Suprapubic skin (tissue), 4 donors: ENCODE measurements at regions not wholly inside any gene's neighbourhood (a gene's known extent, or its start where the extent isn't known, plus 50 kb on each side); places are given as distances from the start of the nearest gene placed in this dataset.

ENCODE experiments used
- DNase-seq, 2 donors: peaks; one replicate each; pipeline ENCODE4 v3.0.0-alpha.2; 2019; ENCODE audit warnings: low spot score in 2 of 2
- H3K27ac ChIP-seq: fragments of 200-600 bp; sonication (generic); one replicate; pipeline ENCODE4 v1.5.1; 2019
- H3K27me3 ChIP-seq: fragments of 200-600 bp; sonication (generic); one replicate; pipeline ENCODE4 v1.5.1; 2019
- H3K36me3 ChIP-seq: fragments of 200-600 bp; sonication (generic); one replicate; pipeline ENCODE4 v1.5.1; 2019
- H3K4me1 ChIP-seq: fragments of 200-600 bp; sonication (generic); one replicate; pipeline ENCODE4 v1.5.1; 2019
- H3K4me3 ChIP-seq: fragments of 200-600 bp; sonication (generic); one replicate; pipeline ENCODE4 v1.5.1; 2019; ENCODE audit warnings: mild to moderate bottlenecking
- H3K9me3 ChIP-seq: fragments of 200-600 bp; sonication (generic); one replicate; pipeline ENCODE4 v1.5.1; 2019
- EP300 ChIP-seq: sonication (generic); formaldehyde crosslinking; IDR thresholded peaks from one replicate; pipeline ENCODE4 v1.6.1; 2017; ENCODE audit warnings: antibody characterized with exemption
- POLR2A ChIP-seq, 2 donors: fragments of 450-650 bp; IDR thresholded peaks; one replicate each; pipeline ENCODE4 v1.6.1; 2017; ENCODE audit warnings: antibody characterized with exemption in 2 of 2, mild to moderate bottlenecking in 2 of 2, moderate library complexity in 2 of 2
- POLR2AphosphoS5 ChIP-seq, 3 donors: sonication (generic); formaldehyde crosslinking; IDR thresholded peaks; one replicate each; pipeline ENCODE4 v1.6.1; 2017; ENCODE audit warnings: antibody characterized with exemption in 3 of 3
- WGBS: methylation state at CpG from one replicate; pipeline ENCODE4 v1.1.5; 2018; 5-methylcytosine and 5-hydroxymethylcytosine counted together
- TF ChIP-seq, protein P1 (sequence below), 2 donors: fragments of 200-600 bp in 1 of 2; fragments of 450-650 bp in 1 of 2; sonication (generic) in 1 of 2; IDR thresholded peaks; one replicate each; pipeline ENCODE4 v1.5.1; 2016 to 2019; ENCODE audit warnings: antibody characterized with exemption in 2 of 2, mild to moderate bottlenecking in 1 of 2, moderate library complexity in 1 of 2

DNA sequence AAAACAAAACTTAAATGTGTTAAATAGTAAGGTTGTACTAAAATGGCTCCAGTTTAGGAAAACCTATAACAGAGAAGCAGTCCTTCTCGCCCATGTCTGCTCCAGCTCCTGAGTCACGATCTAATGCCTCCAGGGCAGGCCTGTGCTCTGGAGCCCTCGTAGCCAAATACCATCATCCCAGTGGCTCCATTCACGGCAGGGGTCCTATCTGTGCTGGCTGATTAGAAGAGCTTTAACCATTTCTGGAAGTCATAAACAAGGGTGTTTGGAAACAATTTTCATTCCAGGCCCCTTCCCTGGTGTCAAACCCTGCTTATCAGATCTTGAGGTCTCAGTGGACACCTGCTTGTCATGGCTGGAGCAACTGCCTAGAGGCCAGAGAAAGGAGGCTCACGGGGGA lies 336.9 kb downstream of the SOX9 start:
- Histone ChIP-seq H3K27me3 (no peaks in the 10 kb centered on the region), H3K9me3 (no peaks in the 10 kb centered on the region), H3K4me3 (no peak overlapping the region), H3K4me1 (peaks cover 5% of the 10 kb centered on the region), H3K27ac (no peak overlapping the region), H3K36me3 (no peaks in the 10 kb centered on the region)
- WGBS, result 81% methylated on average over 5 of the region's 5 CpGs
- no peak for DNase-seq
- no peak for TF ChIP-seq POLR2A (IDR thresholded peaks at IDR 0.05)
- no peak for TF ChIP-seq EP300
- TF ChIP-seq, protein P1, sequence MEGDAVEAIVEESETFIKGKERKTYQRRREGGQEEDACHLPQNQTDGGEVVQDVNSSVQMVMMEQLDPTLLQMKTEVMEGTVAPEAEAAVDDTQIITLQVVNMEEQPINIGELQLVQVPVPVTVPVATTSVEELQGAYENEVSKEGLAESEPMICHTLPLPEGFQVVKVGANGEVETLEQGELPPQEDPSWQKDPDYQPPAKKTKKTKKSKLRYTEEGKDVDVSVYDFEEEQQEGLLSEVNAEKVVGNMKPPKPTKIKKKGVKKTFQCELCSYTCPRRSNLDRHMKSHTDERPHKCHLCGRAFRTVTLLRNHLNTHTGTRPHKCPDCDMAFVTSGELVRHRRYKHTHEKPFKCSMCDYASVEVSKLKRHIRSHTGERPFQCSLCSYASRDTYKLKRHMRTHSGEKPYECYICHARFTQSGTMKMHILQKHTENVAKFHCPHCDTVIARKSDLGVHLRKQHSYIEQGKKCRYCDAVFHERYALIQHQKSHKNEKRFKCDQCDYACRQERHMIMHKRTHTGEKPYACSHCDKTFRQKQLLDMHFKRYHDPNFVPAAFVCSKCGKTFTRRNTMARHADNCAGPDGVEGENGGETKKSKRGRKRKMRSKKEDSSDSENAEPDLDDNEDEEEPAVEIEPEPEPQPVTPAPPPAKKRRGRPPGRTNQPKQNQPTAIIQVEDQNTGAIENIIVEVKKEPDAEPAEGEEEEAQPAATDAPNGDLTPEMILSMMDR (IDR thresholded peaks at IDR 0.05), result no peak
- no peak for TF ChIP-seq POLR2AphosphoS5 (IDR thresholded peaks at IDR 0.05)

DNA sequence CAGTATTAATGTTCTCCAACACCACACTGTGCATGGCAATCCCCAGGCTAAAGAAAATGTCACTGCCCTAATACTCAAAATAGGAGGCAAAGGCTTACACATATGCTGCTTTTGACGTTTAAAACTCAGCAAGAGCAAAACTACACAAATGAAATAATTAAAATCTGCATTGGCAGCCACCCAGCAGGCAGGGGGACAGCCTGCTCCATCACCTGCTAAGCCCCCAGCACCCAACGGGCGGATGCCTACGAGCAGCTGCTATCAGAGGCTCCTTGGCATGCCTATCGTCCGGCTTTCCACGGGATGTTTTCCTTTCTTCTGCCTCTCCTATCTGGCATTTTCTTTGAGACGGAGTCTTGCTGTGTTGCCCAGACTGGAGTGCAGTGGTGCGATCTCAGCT lies 337.5 kb downstream of the SOX9 start:
- no peak for DNase-seq
- Histone ChIP-seq H3K4me3 (no peak overlapping the region), H3K4me1 (peaks cover 5% of the 10 kb centered on the region), H3K27me3 (no peaks in the 10 kb centered on the region), H3K27ac (no peak overlapping the region), H3K9me3 (no peaks in the 10 kb centered on the region), H3K36me3 (no peaks in the 10 kb centered on the region)
- TF ChIP-seq POLR2A (IDR thresholded peaks at IDR 0.05), result no peak
- 87% methylated on average over 9 of the region's 9 CpGs for WGBS

DNA sequence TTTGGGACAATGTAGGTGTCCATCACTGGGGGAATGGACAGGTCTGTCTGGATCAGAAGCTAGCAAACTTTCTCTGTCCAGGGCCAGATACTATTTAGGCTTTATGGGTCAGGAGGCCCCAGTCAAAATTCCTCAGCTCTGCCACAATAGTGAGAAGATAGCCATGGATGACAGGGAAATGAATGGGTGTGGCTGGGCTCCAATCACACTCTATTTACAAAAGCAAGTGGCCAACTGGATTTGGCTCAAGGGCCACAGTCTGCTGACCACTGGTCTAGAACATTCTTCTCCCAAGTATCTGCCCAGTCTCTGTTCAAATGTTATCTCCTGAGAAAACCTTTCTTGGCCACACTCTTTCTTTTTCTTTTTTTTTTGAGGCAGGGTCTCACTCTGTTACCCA lies 339.9 kb downstream of the SOX9 start:
- peaks cover 12% of the 10 kb centered on the region for H3K4me1 ChIP-seq
- no peak overlapping the region for H3K4me3 ChIP-seq
- TF ChIP-seq EP300, result no peak
- no peak for TF ChIP-seq POLR2AphosphoS5 (IDR thresholded peaks at IDR 0.05)
- no peak for TF ChIP-seq POLR2A (IDR thresholded peaks at IDR 0.05)
- TF ChIP-seq, protein P1 (IDR thresholded peaks at IDR 0.05), result no peak
- H3K9me3 ChIP-seq, result no peaks in the 10 kb centered on the region
- DNase-seq, result no peak
- H3K27me3 ChIP-seq, result no peaks in the 10 kb centered on the region
- H3K36me3 ChIP-seq, result no peaks in the 10 kb centered on the region
- no peak overlapping the region for H3K27ac ChIP-seq

DNA sequence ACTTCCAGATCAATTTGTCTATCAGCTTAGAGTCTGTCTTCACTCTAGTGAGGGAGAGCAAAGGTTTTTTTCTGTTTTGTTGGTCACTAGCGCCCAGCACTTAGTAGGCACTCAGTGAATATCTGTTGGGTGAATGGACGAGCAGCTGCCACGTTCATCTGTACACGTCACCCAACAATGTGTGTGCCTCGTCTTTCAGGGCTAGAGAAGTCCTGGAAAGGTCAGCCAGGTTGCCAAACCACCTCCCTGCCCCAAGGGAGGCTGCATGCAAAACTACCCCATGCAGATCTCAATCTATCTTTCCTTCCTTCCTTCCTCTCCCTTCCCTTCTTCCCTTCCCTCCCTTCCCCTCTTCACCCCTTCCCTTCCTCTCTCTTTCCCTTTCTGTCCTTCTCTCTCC lies 340.9 kb downstream of the SOX9 start:
- no peak for DNase-seq
- no peaks in the 10 kb centered on the region for H3K36me3 ChIP-seq
- H3K27ac ChIP-seq, result no peak overlapping the region
- no peaks in the 10 kb centered on the region for H3K27me3 ChIP-seq
- peaks cover 23% of the 10 kb centered on the region for H3K4me1 ChIP-seq
- H3K4me3 ChIP-seq, result no peak overlapping the region
- WGBS, result 65% methylated on average over 5 of the region's 5 CpGs
- no peaks in the 10 kb centered on the region for H3K9me3 ChIP-seq
- TF ChIP-seq, protein P1 (IDR thresholded peaks at IDR 0.05), result no peak
- TF ChIP-seq POLR2A (IDR thresholded peaks at IDR 0.05) (no peak), POLR2AphosphoS5 (IDR thresholded peaks at IDR 0.05) (no peak), EP300 (no peak)

DNA sequence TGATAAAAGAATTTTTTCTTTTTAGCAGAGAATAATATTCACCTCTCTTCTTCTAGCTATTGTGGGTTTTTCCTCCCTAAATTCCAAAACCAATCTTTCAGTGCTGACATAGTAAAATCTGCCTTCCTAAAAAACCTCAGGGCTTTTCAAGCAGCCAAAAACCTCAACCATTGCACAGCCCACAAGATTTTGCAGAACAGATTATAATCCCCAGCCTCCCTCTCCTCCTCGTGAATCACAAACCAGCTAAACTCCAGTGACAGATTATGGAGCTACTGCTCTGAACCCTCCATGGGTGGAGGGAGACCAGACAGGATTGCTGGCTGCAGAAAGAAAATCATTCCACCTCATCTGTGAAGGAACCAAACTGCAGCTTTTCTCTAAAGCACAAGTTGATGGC lies 341.6 kb downstream of the SOX9 start:
- Histone ChIP-seq H3K4me3 (no peak overlapping the region), H3K9me3 (no peaks in the 10 kb centered on the region), H3K27me3 (no peaks in the 10 kb centered on the region), H3K27ac (no peak overlapping the region), H3K36me3 (no peaks in the 10 kb centered on the region), H3K4me1 (peaks cover 23% of the 10 kb centered on the region)
- DNase-seq, result no peak
- WGBS, result 32% methylated on average over 1 of the region's 1 CpG
- TF ChIP-seq POLR2AphosphoS5 (IDR thresholded peaks at IDR 0.05) (no peak), EP300 (no peak), POLR2A (IDR thresholded peaks at IDR 0.05) (no peak)
- TF ChIP-seq, protein P1 (IDR thresholded peaks at IDR 0.05), result no peak

DNA sequence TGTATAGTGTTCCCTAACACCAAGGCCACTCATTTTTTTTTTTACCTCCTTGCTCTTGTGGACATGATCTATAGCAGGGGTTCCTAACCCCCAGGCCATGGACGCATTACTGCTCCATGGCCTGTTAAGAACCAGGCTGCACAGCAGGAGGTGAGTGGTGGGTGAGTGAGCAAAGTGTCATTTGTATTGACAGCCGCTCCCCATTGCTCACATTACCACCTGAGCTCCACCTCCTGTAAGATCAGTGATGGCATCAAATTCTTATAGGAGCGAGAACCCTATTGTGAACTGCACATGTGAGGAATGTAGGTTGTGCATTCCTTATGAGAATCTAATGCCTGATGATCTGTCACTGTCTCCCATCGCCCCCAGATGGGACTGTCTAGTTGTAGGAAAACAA lies 342.0 kb downstream of the SOX9 start:
- Histone ChIP-seq H3K27me3 (no peaks in the 10 kb centered on the region), H3K4me1 (peaks cover 27% of the 10 kb centered on the region), H3K9me3 (no peaks in the 10 kb centered on the region), H3K4me3 (no peak overlapping the region), H3K27ac (no peak overlapping the region), H3K36me3 (no peaks in the 10 kb centered on the region)
- WGBS, result 97% methylated on average over 4 of the region's 4 CpGs
- TF ChIP-seq, protein P1 (IDR thresholded peaks at IDR 0.05), result no peak
- TF ChIP-seq POLR2A (IDR thresholded peaks at IDR 0.05) (no peak), POLR2AphosphoS5 (IDR thresholded peaks at IDR 0.05) (no peak), EP300 (no peak)
- no peak for DNase-seq
